GM12892 (cell line): ENCODE measurements at regions not wholly inside any gene's neighbourhood (a gene's known extent, or its start where the extent isn't known, plus 50 kb on each side); places are given as distances from the start of the nearest gene placed in this dataset.

ENCODE experiments used
- POLR2A ChIP-seq: IDR thresholded peaks from 2 replicates; pipeline ENCODE4 v1.6.1; 2011; ENCODE audit warnings: low read depth, low read length, control low read depth
- POLR2AphosphoS5 ChIP-seq: IDR thresholded peaks from 2 replicates; pipeline ENCODE4 v1.6.1; 2011; ENCODE audit warnings: low read depth, low read length, control low read depth

DNA sequence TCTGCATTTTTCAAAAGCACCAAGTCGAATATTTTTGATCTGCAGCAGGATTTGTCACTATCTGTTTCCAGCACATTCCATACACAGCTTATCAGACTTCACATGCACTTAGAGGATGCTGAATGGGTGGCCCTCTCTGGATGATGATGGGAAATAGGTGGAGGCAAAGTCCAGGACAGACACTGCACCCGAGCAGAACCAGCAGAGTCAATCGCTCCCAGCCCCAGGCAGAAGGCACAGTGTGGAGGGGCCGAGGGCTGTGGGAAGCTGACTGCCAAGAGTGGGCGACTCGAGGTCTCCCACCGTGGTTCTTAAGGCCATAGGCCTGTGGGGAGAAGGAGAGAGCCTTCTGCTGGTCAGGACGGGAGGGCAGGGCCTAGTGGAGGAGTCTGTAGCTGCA, 490.2 kb upstream of the MGMT start:
- TF ChIP-seq POLR2A (no peak), POLR2AphosphoS5 (no peak)
